CD4-positive, CD25-positive, alpha-beta regulatory T cell (primary cell): ENCODE measurements at regions not wholly inside any gene's neighbourhood (a gene's known extent, or its start where the extent isn't known, plus 50 kb on each side); places are given as distances from the start of the nearest gene placed in this dataset.

Source experiments
- ATAC-seq, 2 donors: fragments of 150-1000 bp; cut with Tn5 transposase; one replicate each; pipeline ENCODE4 v1.10.0; 2021; ENCODE audit warnings: low read depth in 2 of 2, moderate number of reproducible peaks in 2 of 2, moderate library complexity in 1 of 2
- DNase-seq, 3 donors: peaks; one replicate each; pipeline versions ENCODE4 v3.0.0 to v3.0.0-alpha.2; 2012 to 2022; ENCODE audit warnings: mixed read lengths in 1 of 3
- H3K27ac ChIP-seq: one replicate; pipeline ENCODE4 v1.7.0; 2013; ENCODE audit warnings: mild to moderate bottlenecking, low read length; ENCODE audit not compliant: insufficient read depth, poor library complexity, severe bottlenecking
- H3K27me3 ChIP-seq: one replicate; pipeline ENCODE4 v1.7.0; 2013; ENCODE audit warnings: low read length; ENCODE audit not compliant: control insufficient read depth, insufficient read depth
- H3K36me3 ChIP-seq: one replicate; pipeline ENCODE4 v1.7.0; 2013; ENCODE audit warnings: mild to moderate bottlenecking, low read length, moderate library complexity; ENCODE audit not compliant: control insufficient read depth, insufficient read depth
- H3K4me1 ChIP-seq: 2 replicates; pipeline ENCODE4 v1.7.0; 2013; ENCODE audit warnings: mild to moderate bottlenecking, low read length; ENCODE audit not compliant: insufficient read depth, control insufficient read depth, poor library complexity, severe bottlenecking
- H3K4me3 ChIP-seq: one replicate; pipeline ENCODE4 v1.7.0; 2013; ENCODE audit warnings: low read depth, mild to moderate bottlenecking, low read length, moderate library complexity
- H3K9me3 ChIP-seq, 2 experiments: 1 replicate in 1 of 2; 2 replicates in 1 of 2; pipeline ENCODE4 v1.7.0; 2013; ENCODE audit warnings: low read length in 2 of 2, mild to moderate bottlenecking in 1 of 2, moderate library complexity in 1 of 2; ENCODE audit not compliant: control insufficient read depth in 2 of 2
- H3K27ac Mint-ChIP-seq, 3 donors: one replicate each; pipeline ENCODE4 v1.8.0; 2020 to 2022; ENCODE audit warnings: mild to moderate bottlenecking in 3 of 3, mixed read lengths in 3 of 3, moderate library complexity in 2 of 3
- H3K27me3 Mint-ChIP-seq: one replicate; pipeline ENCODE4 v1.8.0; 2022; ENCODE audit warnings: mild to moderate bottlenecking, mixed read lengths
- H3K36me3 Mint-ChIP-seq: one replicate; pipeline ENCODE4 v1.8.0; 2020; ENCODE audit warnings: mixed read lengths
- H3K4me1 Mint-ChIP-seq, 4 donors: one replicate each; pipeline ENCODE4 v1.8.0; 2020 to 2022; ENCODE audit warnings: mixed read lengths in 4 of 4, mild to moderate bottlenecking in 1 of 4
- H3K4me3 Mint-ChIP-seq, 4 donors: one replicate each; pipeline ENCODE4 v1.8.0; 2020 to 2022; ENCODE audit warnings: mild to moderate bottlenecking in 4 of 4, mixed read lengths in 4 of 4, moderate library complexity in 3 of 4
- H3K9me3 Mint-ChIP-seq, 7 donors: one replicate each; pipeline ENCODE4 v1.8.0; 2020 to 2022; ENCODE audit warnings: mixed read lengths in 7 of 7, mild to moderate bottlenecking in 3 of 7, moderate library complexity in 2 of 7

- H3K27ac Mint-ChIP-seq = no peak overlapping the region
- no peak overlapping the region for H3K4me3 Mint-ChIP-seq
- no peaks in the 10 kb centered on the region for H3K27me3 ChIP-seq
- no peak for ATAC-seq
- H3K4me1 ChIP-seq = no peaks in the 10 kb centered on the region
- H3K4me3 ChIP-seq = no peak overlapping the region
- H3K9me3 ChIP-seq = no peaks in the 10 kb centered on the region
- no peaks in the 10 kb centered on the region for H3K27me3 Mint-ChIP-seq
- peaks cover 0 to 3% (median 0%) of the 10 kb centered on the region in 7 donors for H3K9me3 Mint-ChIP-seq
- no peaks in the 10 kb centered on the region for H3K36me3 Mint-ChIP-seq
- no peaks in the 10 kb centered on the region for H3K36me3 ChIP-seq
- no peaks in the 10 kb centered on the region for H3K4me1 Mint-ChIP-seq
- no peak overlapping the region for H3K27ac ChIP-seq
- DNase-seq = no peak
Observed at GRCh38 chr20:22921595-22922421, 113.3 kb upstream of the SSTR4 start.

GRCh38 chr20:22922987-22923386 lies 112.1 kb upstream of the SSTR4 start:
- H3K27ac ChIP-seq = no peak overlapping the region

GRCh38 chr20:22924046-22924737 lies 110.9 kb upstream of the SSTR4 start:
- DNase-seq (no peak), ATAC-seq (no peak)
- Mint-ChIP-seq H3K27ac (peak overlapping the region in 1 of 3 donors; percentile 29), H3K36me3 (no peaks in the 10 kb centered on the region), H3K9me3 (peaks cover 0 to 3% (median 0%) of the 10 kb centered on the region in 7 donors), H3K27me3 (peaks cover 4% of the 10 kb centered on the region), H3K4me3 (no peak overlapping the region), H3K4me1 (no peaks in the 10 kb centered on the region)
- no peaks in the 10 kb centered on the region for H3K27me3 ChIP-seq
- H3K4me1 ChIP-seq = no peaks in the 10 kb centered on the region
- no peaks in the 10 kb centered on the region for H3K36me3 ChIP-seq
- no peak overlapping the region for H3K4me3 ChIP-seq
- H3K27ac ChIP-seq = no peak overlapping the region
- no peaks in the 10 kb centered on the region for H3K9me3 ChIP-seq

More at GRCh38 chr20:22922987-22923386, 112.1 kb upstream of the SSTR4 start:
- H3K4me3 Mint-ChIP-seq = no peak overlapping the region
- Histone ChIP-seq H3K9me3 (no peaks in the 10 kb centered on the region), H3K4me3 (no peak overlapping the region), H3K4me1 (no peaks in the 10 kb centered on the region), H3K27me3 (no peaks in the 10 kb centered on the region), H3K36me3 (no peaks in the 10 kb centered on the region)
- no peaks in the 10 kb centered on the region for H3K36me3 Mint-ChIP-seq
- no peaks in the 10 kb centered on the region for H3K27me3 Mint-ChIP-seq
- ATAC-seq (no peak), DNase-seq (no peak)
- no peak overlapping the region for H3K27ac Mint-ChIP-seq
- no peaks in the 10 kb centered on the region for H3K4me1 Mint-ChIP-seq
- peaks cover 0 to 3% (median 0%) of the 10 kb centered on the region in 7 donors for H3K9me3 Mint-ChIP-seq

- Histone ChIP-seq H3K4me3 (no peak overlapping the region), H3K9me3 (no peaks in the 10 kb centered on the region), H3K27ac (no peak overlapping the region), H3K4me1 (no peaks in the 10 kb centered on the region), H3K27me3 (no peaks in the 10 kb centered on the region), H3K36me3 (no peaks in the 10 kb centered on the region)
- no peak for ATAC-seq
- Mint-ChIP-seq H3K4me1 (no peaks in the 10 kb centered on the region), H3K36me3 (no peaks in the 10 kb centered on the region), H3K9me3 (peaks cover 0 to 3% (median 0%) of the 10 kb centered on the region in 7 donors), H3K27ac (no peak overlapping the region), H3K27me3 (peaks cover 4% of the 10 kb centered on the region), H3K4me3 (no peak overlapping the region)
- DNase-seq = no peak
Observed at GRCh38 chr20:22924949-22925612, 110.0 kb upstream of the SSTR4 start.

- Mint-ChIP-seq H3K27me3 (peaks cover 4% of the 10 kb centered on the region), H3K9me3 (peaks cover 0 to 3% (median 0%) of the 10 kb centered on the region in 7 donors), H3K36me3 (no peaks in the 10 kb centered on the region), H3K4me3 (no peak overlapping the region), H3K4me1 (no peaks in the 10 kb centered on the region), H3K27ac (no peak overlapping the region)
- Histone ChIP-seq H3K4me1 (no peaks in the 10 kb centered on the region), H3K36me3 (no peaks in the 10 kb centered on the region), H3K4me3 (no peak overlapping the region), H3K27ac (no peak overlapping the region), H3K27me3 (no peaks in the 10 kb centered on the region), H3K9me3 (no peaks in the 10 kb centered on the region)
- DNase-seq (no peak), ATAC-seq (no peak)
Observed at GRCh38 chr20:22925613-22925983, 109.5 kb upstream of the SSTR4 start.

- no peak for ATAC-seq
- H3K27ac Mint-ChIP-seq = no peak overlapping the region
Observed at GRCh38 chr20:22927537-22927936, 107.6 kb upstream of the SSTR4 start.

GRCh38 chr20:22928679-22929078 lies 106.4 kb upstream of the SSTR4 start:
- Histone ChIP-seq H3K27ac (no peak overlapping the region), H3K36me3 (no peaks in the 10 kb centered on the region), H3K27me3 (no peaks in the 10 kb centered on the region), H3K9me3 (no peaks in the 10 kb centered on the region), H3K4me3 (no peak overlapping the region), H3K4me1 (no peaks in the 10 kb centered on the region)
- H3K9me3 Mint-ChIP-seq = peaks cover 0 to 2% (median 0%) of the 10 kb centered on the region in 7 donors
- no peak overlapping the region for H3K4me3 Mint-ChIP-seq
- H3K36me3 Mint-ChIP-seq = no peaks in the 10 kb centered on the region
- DNase-seq = no peak
- no peaks in the 10 kb centered on the region for H3K4me1 Mint-ChIP-seq
- no peak for ATAC-seq
- H3K27ac Mint-ChIP-seq = no peak overlapping the region
- peaks cover 4% of the 10 kb centered on the region for H3K27me3 Mint-ChIP-seq

More at GRCh38 chr20:22927537-22927936, 107.6 kb upstream of the SSTR4 start:
- Histone ChIP-seq H3K27me3 (no peaks in the 10 kb centered on the region), H3K36me3 (no peaks in the 10 kb centered on the region), H3K27ac (no peak overlapping the region), H3K4me3 (no peak overlapping the region), H3K4me1 (no peaks in the 10 kb centered on the region), H3K9me3 (no peaks in the 10 kb centered on the region)
- DNase-seq = no peak
- H3K27me3 Mint-ChIP-seq = peaks cover 4% of the 10 kb centered on the region
- no peak overlapping the region for H3K4me3 Mint-ChIP-seq
- H3K36me3 Mint-ChIP-seq = no peaks in the 10 kb centered on the region
- H3K4me1 Mint-ChIP-seq = no peaks in the 10 kb centered on the region
- H3K9me3 Mint-ChIP-seq = peaks cover 0 to 2% (median 0%) of the 10 kb centered on the region in 7 donors
